NCI-H1048 (cell line): ENCODE measurements at regions not wholly inside any gene's neighbourhood (a gene's known extent, or its start where the extent isn't known, plus 50 kb on each side); places are given as distances from the start of the nearest gene placed in this dataset.

Experiments
- DNase-seq: peaks from one replicate; lab custom pipeline; 2025; lab: John Stamatoyannopoulos, UW

DNA sequence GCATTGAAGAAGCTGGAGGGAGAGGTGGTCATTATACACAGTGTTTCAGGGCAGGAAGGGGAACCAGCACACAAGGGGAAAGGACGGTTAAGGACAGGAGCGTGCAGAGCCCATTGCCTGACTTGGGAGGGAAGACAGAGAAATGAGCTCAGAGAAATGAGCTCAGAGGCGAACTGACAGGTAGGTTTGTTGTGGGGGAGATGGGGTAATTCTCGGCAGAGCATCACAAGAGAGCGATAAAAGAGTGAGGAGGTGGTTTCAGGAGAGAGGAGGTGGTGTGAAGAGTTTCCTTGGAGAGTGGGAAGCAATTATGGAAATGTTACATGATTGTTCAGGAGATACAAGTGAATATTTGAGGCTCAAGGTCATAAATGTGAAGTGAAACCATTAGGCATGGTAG is 61.0 kb downstream of the MRGPRX1 start:
- no peak for DNase-seq

- DNase-seq: no peak
Measured at GRCh38 chr11:18865951-18866350, 73.3 kb downstream of the MRGPRX1 start.

DNA sequence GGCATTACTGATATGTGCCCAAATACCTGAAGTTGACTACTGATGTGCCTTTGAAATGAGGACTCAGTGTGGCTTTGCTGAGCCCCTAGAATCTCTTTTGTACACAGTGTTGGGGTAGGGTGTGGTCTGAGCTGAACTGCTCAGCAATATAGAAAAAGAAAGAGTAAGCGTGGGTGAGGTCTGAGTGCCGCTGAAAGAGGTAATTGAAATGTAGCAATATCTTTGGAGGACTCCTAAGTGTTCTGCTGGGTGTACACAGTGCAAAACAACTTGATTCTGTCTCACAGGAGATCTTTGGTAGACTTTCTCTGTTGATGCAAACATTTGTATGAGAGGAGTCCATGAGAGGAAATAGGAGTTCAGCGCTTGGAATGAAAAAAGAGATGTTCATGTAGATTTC is 73.7 kb upstream of the PTPN5 start:
- DNase-seq: no peak

DNA sequence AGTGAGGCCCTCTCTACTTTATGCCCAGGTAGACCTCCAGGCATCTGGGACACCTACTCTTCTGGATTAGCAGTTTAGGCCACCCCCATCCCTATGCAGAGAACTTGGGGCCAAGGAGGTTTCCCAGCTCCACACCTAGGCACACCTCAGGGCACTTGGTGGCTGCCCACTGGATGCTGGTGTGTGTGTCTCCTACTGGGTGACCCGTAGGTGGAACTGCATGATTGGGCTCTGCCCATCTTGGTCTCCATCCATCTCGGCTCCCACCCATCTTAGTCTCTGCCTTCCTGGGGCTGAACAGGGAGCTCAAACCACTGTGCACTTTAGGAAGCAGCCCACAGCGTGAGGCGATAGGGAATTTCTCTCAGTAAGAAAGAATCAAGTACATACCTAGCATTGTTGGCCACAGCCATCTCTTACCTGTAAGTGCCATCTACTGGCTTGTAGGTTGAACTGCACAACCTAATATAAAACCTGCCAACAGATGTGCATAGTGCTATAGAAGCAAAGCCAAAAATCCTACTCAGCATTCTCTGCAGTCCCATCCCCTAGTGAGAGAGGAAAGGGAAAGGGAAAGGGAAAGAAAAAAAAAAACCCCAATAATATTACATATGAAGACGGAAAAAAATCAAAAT is 61.6 kb upstream of the PTPN5 start:
- peak; percentile 0 for DNase-seq

DNA sequence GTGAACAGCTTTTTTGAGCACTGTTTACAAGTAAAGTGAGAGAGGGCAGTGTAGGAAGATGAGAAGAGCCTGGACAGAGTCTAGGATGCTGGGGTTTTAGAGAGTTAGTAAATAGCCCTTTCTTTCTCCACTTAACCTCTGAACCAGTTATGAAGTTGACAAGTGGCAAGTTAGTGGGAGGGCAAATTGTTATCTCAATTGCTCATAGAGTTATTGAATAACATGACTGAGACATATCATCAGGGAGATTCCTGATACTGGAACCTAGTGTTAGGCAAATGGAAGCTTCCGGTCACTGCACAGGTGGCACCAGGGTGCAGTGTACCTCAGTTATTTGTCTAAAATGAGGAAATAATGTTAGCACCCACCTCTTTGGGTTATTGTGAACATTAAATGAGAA is 57.8 kb upstream of the PTPN5 start:
- DNase-seq: no peak

- DNase-seq: no peak
Measured at GRCh38 chr11:18844753-18845367, 53.3 kb upstream of the PTPN5 start.
